ENCODE measurements at regions not wholly inside any gene's neighbourhood (a gene's known extent, or its start where the extent isn't known, plus 50 kb on each side); places are given as distances from the start of the nearest gene placed in this dataset.
"Not testable (repeated sequence)": the region's sequence is repeated elsewhere in the genome, so short reads cannot be mapped to it uniquely, and the experiment has no call there.

DNA sequence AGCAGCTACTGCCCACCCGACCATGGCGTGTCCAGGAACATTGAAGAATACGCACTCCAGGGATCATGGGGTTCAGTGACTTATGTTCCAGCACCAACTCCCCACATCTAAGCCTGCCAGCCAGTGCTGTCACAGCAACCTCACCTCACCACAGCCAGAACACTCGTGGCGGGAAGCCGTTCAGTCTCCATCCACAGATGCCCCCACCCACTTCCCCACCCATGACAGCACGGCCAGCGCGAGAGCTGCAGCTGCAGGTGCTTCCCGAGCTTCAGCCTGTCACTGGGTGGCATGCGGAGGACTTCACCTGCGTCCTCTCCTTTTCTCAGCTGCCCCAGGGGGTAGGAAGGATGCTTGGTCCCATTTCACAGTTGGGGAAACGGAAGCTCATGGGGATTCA lies 50.3 kb downstream of the RBFOX3 start:
- H3K27ac ChIP-seq (ENCODE audit: low read length): no peak overlapping the region
- H3K9ac ChIP-seq (ENCODE audit: low read length in 2 of 2): no peak overlapping the region
- peaks cover 5% of the 10 kb centered on the region for H3K4me1 ChIP-seq (ENCODE audit: control insufficient read depth, insufficient read depth, low read length)
- H3K27me3 ChIP-seq (ENCODE audit: control insufficient read depth in 1 of 2, insufficient read depth in 2 of 2, low read length in 2 of 2): peaks cover 20 to 22% of the 10 kb centered on the region in 2 donors
- no peaks in the 10 kb centered on the region for H3K9me3 ChIP-seq (ENCODE audit: control insufficient read depth in 2 of 2, low read length in 2 of 2)
- H3K4me3 ChIP-seq (ENCODE audit: low read length in 2 of 2): no peak overlapping the region
- H3K36me3 ChIP-seq (ENCODE audit: control insufficient read depth in 2 of 2, insufficient read depth in 2 of 2, low read length in 2 of 2): no peaks in the 10 kb centered on the region

DNA sequence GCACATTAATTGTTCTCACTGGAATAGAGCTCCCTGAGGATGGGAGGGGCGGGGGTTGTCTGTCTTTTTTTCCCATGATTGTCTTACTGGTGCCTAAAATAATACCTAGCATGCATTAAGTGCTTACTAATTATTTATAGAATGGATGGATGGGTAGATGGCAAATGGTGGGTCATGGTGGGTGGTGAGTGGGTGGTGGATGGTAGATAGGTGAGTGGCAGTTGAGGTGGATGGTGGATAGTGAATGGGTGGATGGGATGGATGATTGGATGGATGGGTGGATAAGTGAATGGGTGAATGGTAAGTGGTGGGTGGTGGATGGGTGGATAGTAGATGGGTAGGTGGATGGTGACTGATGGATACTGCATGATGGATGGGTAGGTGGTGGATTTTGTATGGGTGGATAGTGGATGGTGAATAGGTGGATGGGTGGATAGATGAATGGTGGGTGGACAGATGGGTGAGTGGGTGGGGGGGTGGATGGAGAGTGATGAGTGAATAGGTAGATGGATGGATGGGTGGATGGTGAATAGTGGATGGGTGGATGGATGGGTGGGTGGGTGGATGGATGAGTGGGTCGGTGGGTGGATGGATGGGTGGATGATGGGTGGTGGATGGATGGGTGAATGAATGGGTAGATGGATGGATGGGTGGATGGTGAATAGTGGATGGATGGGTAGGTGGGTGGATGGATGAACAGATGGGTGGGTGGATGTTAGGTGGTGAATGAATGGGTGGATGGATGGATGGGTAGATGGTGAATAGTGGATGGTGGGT lies 51.6 kb downstream of the RBFOX3 start:
- no peak overlapping the region for H3K27ac ChIP-seq (ENCODE audit: low read length)
- peaks cover 5% of the 10 kb centered on the region for H3K4me1 ChIP-seq (ENCODE audit: control insufficient read depth, insufficient read depth, low read length)
- H3K4me3 ChIP-seq (ENCODE audit: low read length in 2 of 2): no peak overlapping the region
- H3K9me3 ChIP-seq (ENCODE audit: control insufficient read depth in 2 of 2, low read length in 2 of 2): no peaks in the 10 kb centered on the region
- H3K27me3 ChIP-seq (ENCODE audit: control insufficient read depth in 1 of 2, insufficient read depth in 2 of 2, low read length in 2 of 2): peaks cover 20 to 22% of the 10 kb centered on the region in 2 donors
- no peak overlapping the region for H3K9ac ChIP-seq (ENCODE audit: low read length in 2 of 2)
- no peaks in the 10 kb centered on the region for H3K36me3 ChIP-seq (ENCODE audit: control insufficient read depth in 2 of 2, insufficient read depth in 2 of 2, low read length in 2 of 2)

DNA sequence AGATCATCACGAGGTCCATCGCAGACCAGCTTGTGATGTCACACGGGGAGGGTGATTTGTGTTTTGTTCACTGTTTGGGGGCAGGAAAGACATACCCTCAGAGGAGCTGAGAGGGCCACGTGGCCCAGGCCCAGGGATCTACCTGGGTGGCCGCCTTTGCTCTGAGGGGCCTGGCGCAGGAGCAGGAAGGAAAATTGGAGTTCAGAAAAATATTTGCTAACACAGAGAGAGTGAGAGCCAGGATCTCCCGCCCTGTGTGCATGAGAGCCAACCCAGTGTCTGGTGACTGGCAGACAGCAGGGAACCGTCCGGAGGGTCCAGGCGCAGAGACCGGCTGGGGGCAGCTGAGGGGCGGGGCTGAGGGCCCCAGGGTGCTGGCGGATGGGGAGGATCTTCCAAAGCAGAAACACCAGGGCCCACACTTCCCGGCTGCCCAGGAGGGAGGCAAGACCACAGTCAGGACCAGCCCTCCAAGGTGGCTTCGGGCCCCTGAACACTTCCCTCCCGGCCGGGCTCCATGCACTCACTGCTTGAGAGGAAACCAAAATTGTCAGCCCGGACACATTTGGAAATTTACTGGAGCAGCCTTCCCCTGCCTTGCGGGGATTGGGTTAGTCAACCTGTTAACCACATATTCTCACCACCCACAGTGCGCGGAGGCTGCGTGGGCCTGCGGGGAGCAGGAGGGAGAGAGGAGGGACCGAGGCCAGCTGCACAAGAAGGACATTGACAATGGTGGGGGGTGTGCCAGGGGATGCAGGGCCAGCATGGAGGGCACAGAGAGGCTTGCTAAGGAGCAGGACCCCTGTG lies 52.6 kb downstream of the RBFOX3 start:
- H3K27ac ChIP-seq (ENCODE audit: low read length): no peak overlapping the region
- no peaks in the 10 kb centered on the region for H3K9me3 ChIP-seq (ENCODE audit: control insufficient read depth in 2 of 2, low read length in 2 of 2)
- H3K4me3 ChIP-seq (ENCODE audit: low read length in 2 of 2): no peak overlapping the region
- no peaks in the 10 kb centered on the region for H3K36me3 ChIP-seq (ENCODE audit: control insufficient read depth in 2 of 2, insufficient read depth in 2 of 2, low read length in 2 of 2)
- peaks cover 5% of the 10 kb centered on the region for H3K4me1 ChIP-seq (ENCODE audit: control insufficient read depth, insufficient read depth, low read length)
- no peak overlapping the region for H3K9ac ChIP-seq (ENCODE audit: low read length in 2 of 2)
- H3K27me3 ChIP-seq (ENCODE audit: control insufficient read depth in 1 of 2, insufficient read depth in 2 of 2, low read length in 2 of 2): peaks cover 19 to 20% of the 10 kb centered on the region in 2 donors

DNA sequence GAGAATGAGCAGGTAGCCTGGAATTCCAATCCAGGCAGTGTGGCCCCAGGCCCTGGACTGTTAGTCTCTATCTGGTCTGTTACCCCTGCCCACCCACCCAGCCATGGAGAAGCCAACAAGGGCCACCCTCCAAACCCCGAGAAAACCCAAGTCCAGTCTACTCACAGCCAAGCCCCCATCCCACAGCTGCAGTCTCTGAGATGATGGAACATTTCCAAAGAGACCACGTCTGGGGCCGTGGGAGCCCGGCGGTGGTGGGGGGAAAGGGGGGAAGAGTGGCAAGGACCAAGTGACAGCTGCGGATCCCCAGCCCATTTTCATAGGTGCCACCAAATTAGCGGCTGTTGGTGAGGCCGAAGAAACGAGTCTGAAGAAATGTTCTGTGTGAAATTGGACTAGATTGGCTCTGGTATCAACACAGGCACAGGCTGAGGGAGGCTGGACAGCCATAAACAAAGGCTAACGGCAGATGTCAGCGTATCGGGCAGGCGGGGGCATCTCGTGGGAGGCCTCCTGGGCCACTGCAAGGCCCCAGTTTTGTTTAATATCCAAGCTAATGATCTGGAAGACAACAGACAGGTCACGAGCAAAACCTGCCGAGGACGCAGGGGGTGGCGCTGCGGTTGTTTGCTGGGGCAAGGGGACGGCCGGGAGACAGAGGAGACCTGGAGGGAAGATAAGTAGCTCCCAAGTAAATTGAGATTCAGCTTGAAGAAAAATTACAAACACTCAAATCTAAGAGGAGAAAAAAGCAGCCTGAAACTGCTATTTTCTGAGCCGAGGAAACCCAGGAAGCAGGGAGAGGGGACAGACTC lies 53.4 kb downstream of the RBFOX3 start:
- Histone ChIP-seq H3K4me1 (ENCODE audit: control insufficient read depth, insufficient read depth, low read length) (peaks cover 5% of the 10 kb centered on the region), H3K27ac (ENCODE audit: low read length) (no peak overlapping the region), H3K27me3 (ENCODE audit: control insufficient read depth in 1 of 2, insufficient read depth in 2 of 2, low read length in 2 of 2) (peaks cover 16 to 20% of the 10 kb centered on the region in 2 donors), H3K4me3 (ENCODE audit: low read length in 2 of 2) (no peak overlapping the region), H3K36me3 (ENCODE audit: control insufficient read depth in 2 of 2, insufficient read depth in 2 of 2, low read length in 2 of 2) (no peaks in the 10 kb centered on the region), H3K9me3 (ENCODE audit: control insufficient read depth in 2 of 2, low read length in 2 of 2) (no peaks in the 10 kb centered on the region), H3K9ac (ENCODE audit: low read length in 2 of 2) (no peak overlapping the region)

DNA sequence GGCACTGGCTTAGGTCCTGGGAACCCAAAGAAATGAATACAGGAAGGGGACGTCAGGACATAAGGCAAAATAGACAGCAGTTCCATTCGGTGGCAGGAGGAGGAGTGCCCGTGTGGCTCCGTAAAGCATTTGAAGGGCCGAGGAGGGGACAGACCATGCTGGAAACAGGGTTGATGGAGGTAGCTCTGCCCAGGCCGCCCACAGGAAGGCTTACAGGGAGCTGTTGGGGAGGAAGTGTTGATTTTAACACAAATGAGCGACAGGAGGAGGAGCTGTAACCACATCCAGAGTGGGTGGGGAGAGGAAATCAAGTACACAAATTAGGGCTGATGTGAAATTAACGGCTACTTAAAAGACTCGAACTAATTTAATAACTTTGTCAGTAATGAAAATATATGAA lies 54.6 kb downstream of the RBFOX3 start:
- Histone ChIP-seq H3K9me3 (ENCODE audit: control insufficient read depth in 2 of 2, low read length in 2 of 2) (no peaks in the 10 kb centered on the region), H3K36me3 (ENCODE audit: control insufficient read depth in 2 of 2, insufficient read depth in 2 of 2, low read length in 2 of 2) (no peaks in the 10 kb centered on the region), H3K4me3 (ENCODE audit: low read length in 2 of 2) (no peak overlapping the region), H3K9ac (ENCODE audit: low read length in 2 of 2) (no peak overlapping the region), H3K27me3 (ENCODE audit: control insufficient read depth in 1 of 2, insufficient read depth in 2 of 2, low read length in 2 of 2) (peaks cover 16 to 20% of the 10 kb centered on the region in 2 donors), H3K4me1 (ENCODE audit: control insufficient read depth, insufficient read depth, low read length) (peaks cover 5% of the 10 kb centered on the region), H3K27ac (ENCODE audit: low read length) (no peak overlapping the region)

DNA sequence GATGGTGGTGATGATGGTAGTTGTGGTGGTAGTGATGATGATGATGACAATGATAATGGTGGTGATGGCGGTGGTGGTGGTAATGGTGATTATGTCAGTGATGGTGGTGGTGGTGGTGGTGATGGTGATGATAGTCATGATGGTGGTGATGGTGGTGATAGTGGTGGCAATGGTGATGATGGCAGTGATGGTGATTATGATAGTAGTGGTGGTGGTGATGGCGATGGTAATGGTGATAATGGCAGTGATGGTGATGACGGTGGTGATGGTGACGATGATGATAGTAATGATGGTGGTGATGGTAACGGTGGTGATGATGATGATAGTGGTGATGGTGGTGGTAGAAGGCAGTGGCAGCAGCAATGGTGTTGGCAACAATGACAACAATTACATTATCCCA lies 55.3 kb downstream of the RBFOX3 start:
- no peak overlapping the region for H3K4me3 ChIP-seq (ENCODE audit: low read length in 2 of 2)
- no peaks in the 10 kb centered on the region for H3K36me3 ChIP-seq (ENCODE audit: control insufficient read depth in 2 of 2, insufficient read depth in 2 of 2, low read length in 2 of 2)
- H3K4me1 ChIP-seq (ENCODE audit: control insufficient read depth, insufficient read depth, low read length): peaks cover 5% of the 10 kb centered on the region
- peaks cover 16 to 20% of the 10 kb centered on the region in 2 donors for H3K27me3 ChIP-seq (ENCODE audit: control insufficient read depth in 1 of 2, insufficient read depth in 2 of 2, low read length in 2 of 2)
- no peak overlapping the region for H3K9ac ChIP-seq (ENCODE audit: low read length in 2 of 2)
- H3K9me3 ChIP-seq (ENCODE audit: control insufficient read depth in 2 of 2, low read length in 2 of 2): no peaks in the 10 kb centered on the region
- H3K27ac ChIP-seq (ENCODE audit: low read length): no peak overlapping the region

DNA sequence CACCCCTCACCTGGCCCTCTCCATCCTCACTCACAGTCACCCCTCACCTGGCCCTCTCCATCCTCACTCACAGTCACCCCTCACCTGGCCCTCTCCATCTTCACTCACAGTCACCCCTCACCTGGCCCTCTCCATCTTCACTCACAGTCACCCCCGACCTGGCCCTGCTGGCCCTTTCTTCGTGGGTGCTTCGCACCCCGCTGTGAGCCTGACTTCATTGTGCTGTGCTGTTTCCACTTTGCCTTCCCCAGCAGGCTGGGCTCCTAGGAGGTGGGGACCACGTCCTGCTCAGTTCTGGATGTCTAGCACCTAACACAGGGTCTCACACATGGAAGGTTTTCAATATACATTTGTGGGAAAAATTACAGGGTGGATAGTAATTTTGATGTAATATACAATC lies 56.5 kb downstream of the RBFOX3 start:
- H3K9ac ChIP-seq (ENCODE audit: low read length in 2 of 2); H3K27ac ChIP-seq (ENCODE audit: low read length); H3K36me3 ChIP-seq (ENCODE audit: control insufficient read depth in 2 of 2, insufficient read depth in 2 of 2, low read length in 2 of 2); H3K4me1 ChIP-seq (ENCODE audit: control insufficient read depth, insufficient read depth, low read length); H3K4me3 ChIP-seq (ENCODE audit: low read length in 2 of 2); H3K9me3 ChIP-seq (ENCODE audit: control insufficient read depth in 2 of 2, low read length in 2 of 2): not testable (repeated sequence)
- H3K27me3 ChIP-seq (ENCODE audit: control insufficient read depth in 1 of 2, insufficient read depth in 2 of 2, low read length in 2 of 2): peaks cover 15 to 16% of the 10 kb centered on the region in 2 donors

DNA sequence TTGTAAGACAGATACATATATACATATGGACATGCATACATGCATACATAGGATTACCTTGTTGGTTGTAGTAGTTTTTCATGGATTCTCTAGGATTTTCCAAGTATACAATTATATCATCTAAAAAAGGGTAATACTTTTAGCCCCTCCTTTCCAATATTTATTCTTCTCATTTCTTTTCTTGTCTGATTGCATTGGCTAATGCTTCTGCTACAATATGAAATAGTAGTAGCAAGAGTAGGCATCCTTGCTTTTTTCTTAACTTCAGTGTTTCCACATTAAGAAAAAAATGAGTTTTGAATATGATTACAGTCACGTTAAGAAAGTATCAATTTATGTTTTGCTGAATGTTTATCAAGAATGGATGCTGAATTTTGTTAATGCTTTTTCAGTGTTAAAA lies 58.0 kb downstream of the RBFOX3 start:
- Histone ChIP-seq H3K36me3 (ENCODE audit: control insufficient read depth in 2 of 2, insufficient read depth in 2 of 2, low read length in 2 of 2) (no peaks in the 10 kb centered on the region), H3K9me3 (ENCODE audit: control insufficient read depth in 2 of 2, low read length in 2 of 2) (no peaks in the 10 kb centered on the region), H3K27ac (ENCODE audit: low read length) (no peak overlapping the region), H3K4me1 (ENCODE audit: control insufficient read depth, insufficient read depth, low read length) (no peaks in the 10 kb centered on the region), H3K27me3 (ENCODE audit: control insufficient read depth in 1 of 2, insufficient read depth in 2 of 2, low read length in 2 of 2) (peaks cover 3 to 4% of the 10 kb centered on the region in 2 donors), H3K4me3 (ENCODE audit: low read length in 2 of 2) (no peak overlapping the region), H3K9ac (ENCODE audit: low read length in 2 of 2) (no peak overlapping the region)

DNA sequence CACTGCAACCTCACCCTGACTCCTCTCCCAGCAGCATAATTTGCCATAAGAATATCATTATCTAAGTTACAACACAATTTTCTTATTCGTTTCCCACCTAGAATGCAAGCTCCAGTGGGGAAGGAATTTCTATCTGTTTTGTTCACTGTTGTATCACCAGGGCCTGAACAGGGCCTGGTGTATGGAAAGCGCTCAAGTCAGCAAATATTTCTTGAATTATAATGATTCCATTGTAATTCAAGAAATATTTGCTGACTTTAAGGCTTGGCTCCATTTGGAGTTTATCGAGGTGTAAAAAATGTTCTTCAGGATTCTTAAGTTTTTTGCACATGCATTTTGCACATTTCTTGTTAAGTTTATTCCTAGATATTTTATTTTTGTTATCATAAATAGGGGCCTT lies 58.4 kb downstream of the RBFOX3 start:
- Histone ChIP-seq H3K4me3 (ENCODE audit: low read length in 2 of 2) (no peak overlapping the region), H3K9ac (ENCODE audit: low read length in 2 of 2) (no peak overlapping the region), H3K9me3 (ENCODE audit: control insufficient read depth in 2 of 2, low read length in 2 of 2) (no peaks in the 10 kb centered on the region), H3K4me1 (ENCODE audit: control insufficient read depth, insufficient read depth, low read length) (no peaks in the 10 kb centered on the region), H3K36me3 (ENCODE audit: control insufficient read depth in 2 of 2, insufficient read depth in 2 of 2, low read length in 2 of 2) (no peaks in the 10 kb centered on the region), H3K27me3 (ENCODE audit: control insufficient read depth in 1 of 2, insufficient read depth in 2 of 2, low read length in 2 of 2) (peaks cover 2 to 4% of the 10 kb centered on the region in 2 donors), H3K27ac (ENCODE audit: low read length) (no peak overlapping the region)

DNA sequence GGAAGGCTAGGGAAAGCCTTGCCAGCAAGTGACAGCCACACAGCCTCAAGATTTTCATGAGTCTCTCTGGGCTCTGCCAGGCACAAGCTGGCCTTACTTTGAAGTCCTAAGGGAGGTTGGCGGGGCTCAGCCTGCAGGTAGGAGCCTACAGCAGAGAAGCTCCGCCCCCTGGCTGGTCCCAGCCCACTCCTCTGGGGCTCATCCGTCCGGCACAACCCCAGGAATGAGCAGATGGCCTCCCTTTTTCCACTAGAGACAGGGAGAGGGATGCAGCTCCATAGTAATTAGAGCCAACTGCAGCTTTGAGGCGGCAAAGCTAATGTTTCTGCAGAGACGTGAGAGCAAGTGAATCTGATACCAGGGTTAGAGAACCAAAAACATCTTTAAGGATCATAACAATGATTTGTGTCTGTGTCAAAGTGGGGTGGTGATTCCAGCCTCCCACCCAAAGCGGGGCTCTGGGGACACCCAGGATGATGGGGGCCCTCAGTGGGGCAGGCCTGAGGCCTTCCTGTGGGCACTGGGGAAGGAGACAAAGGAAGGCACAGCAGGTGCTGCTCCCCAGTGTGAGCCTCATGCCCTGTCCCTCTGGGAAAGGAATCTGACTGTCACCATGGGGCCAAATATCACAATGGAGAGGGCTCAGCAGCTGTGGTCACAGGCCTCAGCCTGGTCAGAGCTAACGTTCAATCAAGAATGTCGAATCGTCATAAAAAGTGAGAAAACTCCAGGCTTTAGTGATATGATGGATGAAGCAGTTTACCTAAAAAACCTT lies 61.5 kb downstream of the RBFOX3 start:
- H3K9me3 ChIP-seq (ENCODE audit: control insufficient read depth in 2 of 2, low read length in 2 of 2): no peaks in the 10 kb centered on the region
- peaks cover 3 to 4% of the 10 kb centered on the region in 2 donors for H3K27me3 ChIP-seq (ENCODE audit: control insufficient read depth in 1 of 2, insufficient read depth in 2 of 2, low read length in 2 of 2)
- no peak overlapping the region for H3K4me3 ChIP-seq (ENCODE audit: low read length in 2 of 2)
- no peak overlapping the region for H3K9ac ChIP-seq (ENCODE audit: low read length in 2 of 2)
- no peaks in the 10 kb centered on the region for H3K36me3 ChIP-seq (ENCODE audit: control insufficient read depth in 2 of 2, insufficient read depth in 2 of 2, low read length in 2 of 2)
- no peaks in the 10 kb centered on the region for H3K4me1 ChIP-seq (ENCODE audit: control insufficient read depth, insufficient read depth, low read length)
- H3K27ac ChIP-seq (ENCODE audit: low read length): no peak overlapping the region
